GM21717 (cell line): ENCODE measurements at regions not wholly inside any gene's neighbourhood (a gene's known extent, or its start where the extent isn't known, plus 50 kb on each side); places are given as distances from the start of the nearest gene placed in this dataset.

ENCODE experiments used
- ATAC-seq: cut with Tn5 transposase; IDR thresholded peaks from one replicate; pipeline ENCODE4 v1.9.1; 2021; ENCODE audit warnings: mild to moderate bottlenecking, moderate library complexity; ENCODE audit not compliant: unreplicated experiment

GRCh38 chr2:139077099-139077737, 297.0 kb upstream of the NXPH2 start:
- ATAC-seq, result no peak

GRCh38 chr2:139067874-139068273, 287.7 kb upstream of the NXPH2 start:
- no peak for ATAC-seq

GRCh38 chr2:139067072-139067471, 286.9 kb upstream of the NXPH2 start:
- no peak for ATAC-seq

GRCh38 chr2:139064159-139064558, 284.0 kb upstream of the NXPH2 start:
- ATAC-seq, result no peak

- no peak for ATAC-seq
Observed at GRCh38 chr2:139059617-139060016, 279.4 kb upstream of the NXPH2 start.

GRCh38 chr2:139055202-139055601, 275.0 kb upstream of the NXPH2 start:
- ATAC-seq, result no peak

- no peak for ATAC-seq
Observed at GRCh38 chr2:139048017-139048416, 267.8 kb upstream of the NXPH2 start.

- no peak for ATAC-seq
Observed at GRCh38 chr2:139045524-139045923, 265.3 kb upstream of the NXPH2 start.

- no peak for ATAC-seq
Observed at GRCh38 chr2:139034064-139034463, 253.9 kb upstream of the NXPH2 start.

GRCh38 chr2:139033300-139033699, 253.1 kb upstream of the NXPH2 start:
- no peak for ATAC-seq

- peak; percentile 69 for ATAC-seq
Observed at GRCh38 chr2:139031722-139032121, 251.5 kb upstream of the NXPH2 start.

GRCh38 chr2:139020287-139020686, 240.1 kb upstream of the NXPH2 start:
- ATAC-seq, result no peak

- ATAC-seq, result no peak
Observed at GRCh38 chr2:139018252-139018651, 238.1 kb upstream of the NXPH2 start.

- ATAC-seq, result no peak
Observed at GRCh38 chr2:139007130-139007529, 226.9 kb upstream of the NXPH2 start.

- no peak for ATAC-seq
Observed at GRCh38 chr2:139000131-139000785, 220.1 kb upstream of the NXPH2 start.

GRCh38 chr2:138997856-138998517, 217.8 kb upstream of the NXPH2 start:
- no peak for ATAC-seq

- ATAC-seq, result no peak
Observed at GRCh38 chr2:138997346-138997745, 217.2 kb upstream of the NXPH2 start.

GRCh38 chr2:138994502-138994901, 214.3 kb upstream of the NXPH2 start:
- no peak for ATAC-seq

GRCh38 chr2:138985881-138986280, 205.7 kb upstream of the NXPH2 start:
- ATAC-seq, result no peak

- no peak for ATAC-seq
Observed at GRCh38 chr2:138979131-138979785, 199.1 kb upstream of the NXPH2 start.

GRCh38 chr2:138974651-138975050, 194.5 kb upstream of the NXPH2 start:
- no peak for ATAC-seq

GRCh38 chr2:138964418-138964817, 184.2 kb upstream of the NXPH2 start:
- ATAC-seq, result no peak
